Spleen (tissue), 11 donors: ENCODE measurements at regions not wholly inside any gene's neighbourhood (a gene's known extent, or its start where the extent isn't known, plus 50 kb on each side); places are given as distances from the start of the nearest gene placed in this dataset.

Source experiments
- DNase-seq: peaks from one replicate; pipeline ENCODE4 v3.0.0-alpha.2; 2020
- H3K27ac ChIP-seq, 8 donors: fragments of 200-600 bp; sonication (generic) in 7 of 8; 1 replicate in 4 of 8; 2 replicates in 4 of 8; pipeline versions ENCODE4 v1.5.0 to v1.8.0; 2016 to 2021; ENCODE audit warnings: inconsistent platforms in 4 of 8, mild to moderate bottlenecking in 4 of 8, moderate library complexity in 1 of 8
- H3K27me3 ChIP-seq, 7 donors: fragments of 200-600 bp; sonication (generic) in 6 of 7; replicated peaks in 1 of 7; 1 replicate in 4 of 7; 2 replicates in 3 of 7; pipeline versions ENCODE4 v1.5.0 to v1.8.0; 2016 to 2021; ENCODE audit warnings: inconsistent platforms in 3 of 7, mild to moderate bottlenecking in 1 of 7
- H3K36me3 ChIP-seq, 6 donors: fragments of 200-600 bp; sonication (generic) in 5 of 6; 1 replicate in 4 of 6; 2 replicates in 2 of 6; pipeline versions ENCODE4 v1.5.0 to v1.8.0; 2016 to 2021; ENCODE audit warnings: inconsistent platforms in 2 of 6
- H3K4me1 ChIP-seq, 6 donors: fragments of 200-600 bp; sonication (generic) in 5 of 6; 1 replicate in 3 of 6; 2 replicates in 3 of 6; pipeline versions ENCODE4 v1.5.0 to v1.8.0; 2016 to 2021; ENCODE audit warnings: inconsistent platforms in 3 of 6
- H3K4me3 ChIP-seq, 8 donors: fragments of 200-600 bp; sonication (generic) in 7 of 8; 1 replicate in 4 of 8; 2 replicates in 4 of 8; pipeline versions ENCODE4 v1.5.0 to v1.8.0; 2016 to 2021; ENCODE audit warnings: inconsistent platforms in 4 of 8, mild to moderate bottlenecking in 4 of 8, moderate library complexity in 2 of 8
- H3K9me3 ChIP-seq, 8 donors: fragments of 200-600 bp; sonication (generic) in 7 of 8; 1 replicate in 4 of 8; 2 replicates in 4 of 8; pipeline versions ENCODE4 v1.5.0 to v1.8.0; 2016 to 2021; ENCODE audit warnings: inconsistent platforms in 4 of 8
- POLR2A ChIP-seq, 3 donors: fragments of 450-650 bp; IDR thresholded peaks; one replicate each; pipeline ENCODE4 v1.5.1; 2017; ENCODE audit warnings: antibody characterized with exemption in 3 of 3, mild to moderate bottlenecking in 1 of 3
- POLR2AphosphoS5 ChIP-seq, 3 donors: sonication (generic); formaldehyde crosslinking; IDR thresholded peaks; one replicate each; pipeline ENCODE4 v1.5.1; 2017; ENCODE audit warnings: antibody characterized with exemption in 3 of 3
- WGBS, 5 donors: extraction: QIAGEN DNeasy Blood & Tissue Kit in 3 of 5; methylation state at CpG; one replicate each; pipeline versions ENCODE4 v1.1.5 to v1.1.7; 2013 to 2018; 5-methylcytosine and 5-hydroxymethylcytosine counted together
- intact Hi-C: fragments of 100-400 bp; cut with DNase I; formaldehyde crosslinking; loops from one replicate; pipeline ENCODE4 v1.15.0; 2023; ENCODE audit warnings: low total_unique reads
- TF ChIP-seq, protein P1 (sequence below), 11 experiments: fragments of 200-600 bp in 7 of 11; fragments of 450-650 bp in 4 of 11; sonication (generic) in 4 of 11; IDR thresholded peaks in 8 of 11; conservative IDR thresholded peaks in 3 of 11; 1 replicate in 7 of 11; 2 replicates in 4 of 11; pipeline versions ENCODE4 v1.4.0 to v1.8.0; 2016 to 2021; ENCODE audit warnings: antibody characterized with exemption in 11 of 11, inconsistent platforms in 4 of 11, mild to moderate bottlenecking in 1 of 11
- donor health status: healthy with polysubstance abuse.
- donor health status: DM: no; HTN: no; CAD: no; lungs with moderate emphysema.
- donor health status: DM: no; HTN: no; CAD: no.
- donor health status: Bipolar disorder and iron deficiency.
- donor health status: healthy.
- donor health status: DM: no; HTN: no; CAD: no.
- donor health status: DM: yes; HTN: yes; CAD: no.

GRCh38 chr2:106609780-106610179 lies 122.6 kb downstream of the CD8B2 start:
- no peak for DNase-seq
- intact Hi-C loops: no loop called here
- Histone ChIP-seq H3K9me3 (peaks cover 0 to 23% (median 11%) of the 10 kb centered on the region in 8 donors), H3K4me3 (no peak overlapping the region), H3K36me3 (no peaks in the 10 kb centered on the region), H3K27me3 (peaks cover 0 to 25% (median 8%) of the 10 kb centered on the region in 7 donors), H3K27ac (no peak overlapping the region), H3K4me1 (peaks cover 0 to 3% (median 0%) of the 10 kb centered on the region in 6 donors)
- TF ChIP-seq POLR2A (IDR thresholded peaks at IDR 0.05): no peak
- TF ChIP-seq, protein P1, sequence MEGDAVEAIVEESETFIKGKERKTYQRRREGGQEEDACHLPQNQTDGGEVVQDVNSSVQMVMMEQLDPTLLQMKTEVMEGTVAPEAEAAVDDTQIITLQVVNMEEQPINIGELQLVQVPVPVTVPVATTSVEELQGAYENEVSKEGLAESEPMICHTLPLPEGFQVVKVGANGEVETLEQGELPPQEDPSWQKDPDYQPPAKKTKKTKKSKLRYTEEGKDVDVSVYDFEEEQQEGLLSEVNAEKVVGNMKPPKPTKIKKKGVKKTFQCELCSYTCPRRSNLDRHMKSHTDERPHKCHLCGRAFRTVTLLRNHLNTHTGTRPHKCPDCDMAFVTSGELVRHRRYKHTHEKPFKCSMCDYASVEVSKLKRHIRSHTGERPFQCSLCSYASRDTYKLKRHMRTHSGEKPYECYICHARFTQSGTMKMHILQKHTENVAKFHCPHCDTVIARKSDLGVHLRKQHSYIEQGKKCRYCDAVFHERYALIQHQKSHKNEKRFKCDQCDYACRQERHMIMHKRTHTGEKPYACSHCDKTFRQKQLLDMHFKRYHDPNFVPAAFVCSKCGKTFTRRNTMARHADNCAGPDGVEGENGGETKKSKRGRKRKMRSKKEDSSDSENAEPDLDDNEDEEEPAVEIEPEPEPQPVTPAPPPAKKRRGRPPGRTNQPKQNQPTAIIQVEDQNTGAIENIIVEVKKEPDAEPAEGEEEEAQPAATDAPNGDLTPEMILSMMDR (IDR thresholded peaks at IDR 0.05 in 8 of 11, conservative IDR thresholded peaks at IDR 0.05 in 3 of 11): no peak
- no peak for TF ChIP-seq POLR2AphosphoS5 (IDR thresholded peaks at IDR 0.05)
- WGBS, 5 donors: 80 to 92% (median 84%) methylated on average over 2 of the region's 2 CpGs

GRCh38 chr2:106614511-106615291 lies 127.5 kb downstream of the CD8B2 start:
- intact Hi-C loops: no loop called here
- 59 to 79% (median 71%) methylated on average over 5 of the region's 5 CpGs for WGBS, 5 donors
- H3K27me3 ChIP-seq: peaks cover 0 to 33% (median 0%) of the 10 kb centered on the region in 7 donors
- no peak overlapping the region for H3K27ac ChIP-seq
- H3K9me3 ChIP-seq: peaks cover 0 to 26% (median 11%) of the 10 kb centered on the region in 8 donors
- no peak for DNase-seq
- TF ChIP-seq POLR2A (IDR thresholded peaks at IDR 0.05) (no peak), POLR2AphosphoS5 (IDR thresholded peaks at IDR 0.05) (no peak)
- TF ChIP-seq, protein P1 (IDR thresholded peaks at IDR 0.05 in 8 of 11, conservative IDR thresholded peaks at IDR 0.05 in 3 of 11): no peak
- H3K36me3 ChIP-seq: no peaks in the 10 kb centered on the region
- H3K4me3 ChIP-seq: no peak overlapping the region
- peaks cover 0 to 3% (median 0%) of the 10 kb centered on the region in 6 donors for H3K4me1 ChIP-seq

DNA sequence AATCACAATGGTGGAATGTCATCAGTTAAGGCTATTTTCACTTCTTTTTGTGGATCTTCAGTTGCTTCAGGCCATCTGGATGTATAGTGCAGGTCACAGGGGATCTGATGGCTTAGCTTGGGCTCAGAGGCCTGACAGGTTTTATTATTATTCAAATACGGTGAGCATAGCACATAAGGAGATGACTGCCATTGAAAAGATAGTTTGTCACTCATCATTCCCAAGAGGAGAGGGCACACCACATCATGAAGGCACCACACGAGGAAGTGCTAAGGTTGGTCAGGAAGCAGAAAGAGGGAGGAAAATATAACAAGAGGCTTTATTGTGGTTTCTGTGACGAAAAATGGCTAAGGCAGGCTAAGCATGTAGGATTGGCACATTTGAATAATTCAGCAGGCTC lies 131.4 kb downstream of the CD8B2 start:
- Histone ChIP-seq H3K27me3 (peaks cover 0 to 24% (median 0%) of the 10 kb centered on the region in 7 donors), H3K4me3 (no peak overlapping the region), H3K27ac (no peak overlapping the region), H3K9me3 (peaks cover 0 to 12% (median 0%) of the 10 kb centered on the region in 8 donors), H3K36me3 (no peaks in the 10 kb centered on the region), H3K4me1 (peaks cover 0 to 3% (median 0%) of the 10 kb centered on the region in 6 donors)
- intact Hi-C loops: no loop called here
- no peak for TF ChIP-seq POLR2AphosphoS5 (IDR thresholded peaks at IDR 0.05)
- no peak for TF ChIP-seq POLR2A (IDR thresholded peaks at IDR 0.05)
- TF ChIP-seq, protein P1 (IDR thresholded peaks at IDR 0.05 in 8 of 11, conservative IDR thresholded peaks at IDR 0.05 in 3 of 11): no peak
- WGBS, 5 donors: 57 to 68% (median 64%) methylated on average over 3 of the region's 3 CpGs
- no peak for DNase-seq

- WGBS, 5 donors: 76 to 88% (median 79%) methylated on average over 2 of the region's 2 CpGs
- DNase-seq: no peak
- intact Hi-C loops: no loop called here
- Histone ChIP-seq H3K9me3 (peaks cover 3 to 15% (median 14%) of the 10 kb centered on the region in 8 donors), H3K4me3 (no peak overlapping the region), H3K27ac (no peak overlapping the region), H3K4me1 (no peaks in the 10 kb centered on the region), H3K27me3 (peaks cover 0 to 39% (median 0%) of the 10 kb centered on the region in 7 donors), H3K36me3 (no peaks in the 10 kb centered on the region)
- TF ChIP-seq POLR2A (IDR thresholded peaks at IDR 0.05) (no peak), POLR2AphosphoS5 (IDR thresholded peaks at IDR 0.05) (no peak)
- TF ChIP-seq, protein P1 (IDR thresholded peaks at IDR 0.05 in 8 of 11, conservative IDR thresholded peaks at IDR 0.05 in 3 of 11): no peak
These were observed 136.3 kb downstream of the CD8B2 start for GRCh38 chr2:106623456-106623855.
